Activated T-cell treated with anti-CD3 and anti-CD28 coated beads, Interleukin-2, amount 50 U/mL, for 4 hours (primary cell): ENCODE measurements at regions not wholly inside any gene's neighbourhood (a gene's known extent, or its start where the extent isn't known, plus 50 kb on each side); places are given as distances from the start of the nearest gene placed in this dataset.

Experiments
- ATAC-seq, 2 donors: fragments of 200-7000 bp; cut with Tn5 transposase; one replicate each; pipeline ENCODE4 v1.10.0; 2021
- DNase-seq: peaks from one replicate; pipeline ENCODE4 v3.0.0-alpha.2; 2020
- H3K27me3 Mint-ChIP-seq: one replicate; pipeline ENCODE4 v1.8.0; 2021; ENCODE audit warnings: low read depth, mixed read lengths
- H3K36me3 Mint-ChIP-seq: one replicate; pipeline ENCODE4 v1.8.0; 2022; ENCODE audit warnings: mixed read lengths; ENCODE audit not compliant: insufficient read depth
- H3K4me1 Mint-ChIP-seq: one replicate; pipeline ENCODE4 v1.8.0; 2021; ENCODE audit warnings: low read depth, mixed read lengths
- H3K4me3 Mint-ChIP-seq: one replicate; pipeline ENCODE4 v1.8.0; 2021; ENCODE audit warnings: mild to moderate bottlenecking, moderate library complexity, mixed read lengths
- H3K9me3 Mint-ChIP-seq: one replicate; pipeline ENCODE4 v1.8.0; 2021; ENCODE audit warnings: mixed read lengths

- Mint-ChIP-seq H3K4me1 (no peaks in the 10 kb centered on the region), H3K36me3 (no peaks in the 10 kb centered on the region), H3K9me3 (no peaks in the 10 kb centered on the region), H3K27me3 (peaks cover 7% of the 10 kb centered on the region), H3K4me3 (no peak overlapping the region)
- no peak for ATAC-seq
- DNase-seq = no peak
Measured at GRCh38 chr13:97695684-97696083, 257.8 kb upstream of the IPO5 start.

- no peaks in the 10 kb centered on the region for H3K36me3 Mint-ChIP-seq
- H3K4me3 Mint-ChIP-seq = no peak overlapping the region
- DNase-seq (no peak), ATAC-seq (no peak)
- peaks cover 7% of the 10 kb centered on the region for H3K27me3 Mint-ChIP-seq
- no peaks in the 10 kb centered on the region for H3K4me1 Mint-ChIP-seq
- no peaks in the 10 kb centered on the region for H3K9me3 Mint-ChIP-seq
Measured at GRCh38 chr13:97696921-97697320, 256.6 kb upstream of the IPO5 start.

- no peak for ATAC-seq
- H3K4me1 Mint-ChIP-seq = no peaks in the 10 kb centered on the region
- no peak for DNase-seq
- H3K9me3 Mint-ChIP-seq = no peaks in the 10 kb centered on the region
- no peak overlapping the region for H3K4me3 Mint-ChIP-seq
- H3K27me3 Mint-ChIP-seq = peaks cover 7% of the 10 kb centered on the region
- no peaks in the 10 kb centered on the region for H3K36me3 Mint-ChIP-seq
Measured at GRCh38 chr13:97700306-97700848, 253.1 kb upstream of the IPO5 start.

GRCh38 chr13:97702614-97703013 is 250.9 kb upstream of the IPO5 start:
- H3K9me3 Mint-ChIP-seq = peaks cover 3% of the 10 kb centered on the region
- H3K36me3 Mint-ChIP-seq = no peaks in the 10 kb centered on the region
- ATAC-seq = no peak
- H3K4me3 Mint-ChIP-seq = no peak overlapping the region
- no peaks in the 10 kb centered on the region for H3K4me1 Mint-ChIP-seq
- no peak for DNase-seq
- peaks cover 4% of the 10 kb centered on the region for H3K27me3 Mint-ChIP-seq

GRCh38 chr13:97710797-97711196 is 242.7 kb upstream of the IPO5 start:
- peaks cover 8% of the 10 kb centered on the region for H3K9me3 Mint-ChIP-seq
- H3K36me3 Mint-ChIP-seq = no peaks in the 10 kb centered on the region
- H3K4me3 Mint-ChIP-seq = no peak overlapping the region
- no peak for ATAC-seq
- DNase-seq = no peak
- H3K27me3 Mint-ChIP-seq = peaks cover 4% of the 10 kb centered on the region
- H3K4me1 Mint-ChIP-seq = no peaks in the 10 kb centered on the region

- ATAC-seq (no peak), DNase-seq (no peak)
- H3K4me3 Mint-ChIP-seq = no peak overlapping the region
- peaks cover 5% of the 10 kb centered on the region for H3K9me3 Mint-ChIP-seq
- H3K27me3 Mint-ChIP-seq = no peaks in the 10 kb centered on the region
- H3K4me1 Mint-ChIP-seq = no peaks in the 10 kb centered on the region
- no peaks in the 10 kb centered on the region for H3K36me3 Mint-ChIP-seq
Measured at GRCh38 chr13:97712770-97713169, 240.7 kb upstream of the IPO5 start.

- H3K36me3 Mint-ChIP-seq = no peaks in the 10 kb centered on the region
- ATAC-seq = no peak
- DNase-seq = no peak
- peaks cover 5% of the 10 kb centered on the region for H3K9me3 Mint-ChIP-seq
- no peak overlapping the region for H3K4me3 Mint-ChIP-seq
- no peaks in the 10 kb centered on the region for H3K4me1 Mint-ChIP-seq
- H3K27me3 Mint-ChIP-seq = peaks cover 5% of the 10 kb centered on the region
Measured at GRCh38 chr13:97715763-97716162, 237.7 kb upstream of the IPO5 start.

GRCh38 chr13:97716746-97717145 is 236.7 kb upstream of the IPO5 start:
- no peak overlapping the region for H3K4me3 Mint-ChIP-seq
- no peaks in the 10 kb centered on the region for H3K36me3 Mint-ChIP-seq
- no peak for DNase-seq
- H3K4me1 Mint-ChIP-seq = no peaks in the 10 kb centered on the region
- H3K9me3 Mint-ChIP-seq = peaks cover 5% of the 10 kb centered on the region
- ATAC-seq = no peak
- H3K27me3 Mint-ChIP-seq = peaks cover 5% of the 10 kb centered on the region

GRCh38 chr13:97719736-97720135 is 233.7 kb upstream of the IPO5 start:
- no peaks in the 10 kb centered on the region for H3K4me1 Mint-ChIP-seq
- H3K27me3 Mint-ChIP-seq = peaks cover 5% of the 10 kb centered on the region
- DNase-seq = no peak
- H3K4me3 Mint-ChIP-seq = no peak overlapping the region
- ATAC-seq = no peak
- no peaks in the 10 kb centered on the region for H3K9me3 Mint-ChIP-seq
- no peaks in the 10 kb centered on the region for H3K36me3 Mint-ChIP-seq

- no peak for DNase-seq
- no peak for ATAC-seq
- no peaks in the 10 kb centered on the region for H3K4me1 Mint-ChIP-seq
- H3K36me3 Mint-ChIP-seq = no peaks in the 10 kb centered on the region
- H3K9me3 Mint-ChIP-seq = no peaks in the 10 kb centered on the region
- peaks cover 5% of the 10 kb centered on the region for H3K27me3 Mint-ChIP-seq
- no peak overlapping the region for H3K4me3 Mint-ChIP-seq
Measured at GRCh38 chr13:97720896-97721295, 232.6 kb upstream of the IPO5 start.

GRCh38 chr13:97723655-97724054 is 229.8 kb upstream of the IPO5 start:
- H3K4me3 Mint-ChIP-seq = no peak overlapping the region
- no peaks in the 10 kb centered on the region for H3K9me3 Mint-ChIP-seq
- H3K27me3 Mint-ChIP-seq = peaks cover 5% of the 10 kb centered on the region
- H3K4me1 Mint-ChIP-seq = no peaks in the 10 kb centered on the region
- ATAC-seq (no peak), DNase-seq (no peak)
- H3K36me3 Mint-ChIP-seq = no peaks in the 10 kb centered on the region

GRCh38 chr13:97724450-97724849 is 229.0 kb upstream of the IPO5 start:
- DNase-seq (no peak), ATAC-seq (no peak)
- Mint-ChIP-seq H3K27me3 (peaks cover 5% of the 10 kb centered on the region), H3K4me3 (no peak overlapping the region), H3K4me1 (no peaks in the 10 kb centered on the region), H3K36me3 (no peaks in the 10 kb centered on the region), H3K9me3 (no peaks in the 10 kb centered on the region)

- Mint-ChIP-seq H3K4me1 (no peaks in the 10 kb centered on the region), H3K36me3 (no peaks in the 10 kb centered on the region), H3K9me3 (no peaks in the 10 kb centered on the region), H3K4me3 (no peak overlapping the region), H3K27me3 (no peaks in the 10 kb centered on the region)
- ATAC-seq (no peak), DNase-seq (no peak)
Measured at GRCh38 chr13:97726664-97727280, 226.7 kb upstream of the IPO5 start.

GRCh38 chr13:97727991-97728390 is 225.5 kb upstream of the IPO5 start:
- Mint-ChIP-seq H3K4me1 (no peaks in the 10 kb centered on the region), H3K27me3 (no peaks in the 10 kb centered on the region), H3K36me3 (no peaks in the 10 kb centered on the region), H3K4me3 (no peak overlapping the region), H3K9me3 (no peaks in the 10 kb centered on the region)
- DNase-seq (no peak), ATAC-seq (no peak)

GRCh38 chr13:97736436-97736835 is 217.0 kb upstream of the IPO5 start:
- Mint-ChIP-seq H3K4me1 (no peaks in the 10 kb centered on the region), H3K9me3 (peaks cover 5% of the 10 kb centered on the region), H3K4me3 (no peak overlapping the region), H3K36me3 (no peaks in the 10 kb centered on the region), H3K27me3 (peaks cover 2% of the 10 kb centered on the region)
- DNase-seq (no peak), ATAC-seq (no peak)
